HG03432 (cell line): ENCODE measurements at regions not wholly inside any gene's neighbourhood (a gene's known extent, or its start where the extent isn't known, plus 50 kb on each side); places are given as distances from the start of the nearest gene placed in this dataset.
"Not testable (repeated sequence)": the region's sequence is repeated elsewhere in the genome, so short reads cannot be mapped to it uniquely, and the experiment has no call there.

Experiments
- ATAC-seq: cut with Tn5 transposase; IDR thresholded peaks from one replicate; pipeline ENCODE4 v1.9.1; 2021; ENCODE audit warnings: mild to moderate bottlenecking, moderate library complexity; ENCODE audit not compliant: unreplicated experiment

DNA sequence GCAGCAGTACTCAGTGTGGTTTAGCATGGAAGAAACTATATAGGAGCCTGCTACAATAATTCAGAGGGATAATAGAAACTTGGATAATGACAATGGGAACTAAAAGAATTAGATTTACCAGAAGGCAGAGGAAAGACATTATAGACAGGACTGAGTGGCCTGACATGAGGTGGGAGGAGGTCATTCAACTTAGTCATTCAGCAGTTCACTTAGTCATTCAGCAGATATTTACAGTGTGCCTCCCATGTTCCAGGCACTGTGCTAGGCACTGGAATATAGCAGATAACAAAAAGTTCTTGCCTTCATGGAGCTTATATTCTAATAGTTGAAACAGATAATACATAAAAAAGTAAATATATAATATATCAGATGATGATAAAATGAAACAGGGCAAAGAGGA lies 110.9 kb upstream of the IKBKE start:
- not testable (repeated sequence) for ATAC-seq

GRCh38 chr1:206361978-206362543 lies 108.2 kb upstream of the IKBKE start:
- ATAC-seq = not testable (repeated sequence)

GRCh38 chr1:206362994-206363393 lies 107.3 kb upstream of the IKBKE start:
- not testable (repeated sequence) for ATAC-seq

GRCh38 chr1:206365271-206365670 lies 105.0 kb upstream of the IKBKE start:
- not testable (repeated sequence) for ATAC-seq

DNA sequence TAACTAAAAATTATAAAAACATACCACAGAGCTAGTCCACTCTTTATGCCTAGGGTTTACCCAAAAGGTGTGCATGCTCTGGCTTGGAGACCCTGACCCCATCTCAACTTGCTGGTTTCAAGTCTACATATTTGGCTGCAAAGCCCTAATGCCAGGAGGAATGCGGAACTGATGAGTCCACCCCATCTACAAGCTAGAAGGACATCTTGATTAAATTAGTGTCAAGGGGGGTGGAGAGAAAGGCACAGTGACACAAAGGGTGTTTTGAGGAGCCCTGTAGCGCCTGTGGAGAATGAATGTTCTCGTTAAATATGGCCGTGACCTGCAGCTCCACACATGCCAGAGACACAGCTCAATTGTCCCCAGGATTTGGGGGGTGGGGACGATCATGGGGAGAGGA lies 104.1 kb upstream of the IKBKE start:
- not testable (repeated sequence) for ATAC-seq

- ATAC-seq = not testable (repeated sequence)
Measured at GRCh38 chr1:206366772-206367171, 103.5 kb upstream of the IKBKE start.

DNA sequence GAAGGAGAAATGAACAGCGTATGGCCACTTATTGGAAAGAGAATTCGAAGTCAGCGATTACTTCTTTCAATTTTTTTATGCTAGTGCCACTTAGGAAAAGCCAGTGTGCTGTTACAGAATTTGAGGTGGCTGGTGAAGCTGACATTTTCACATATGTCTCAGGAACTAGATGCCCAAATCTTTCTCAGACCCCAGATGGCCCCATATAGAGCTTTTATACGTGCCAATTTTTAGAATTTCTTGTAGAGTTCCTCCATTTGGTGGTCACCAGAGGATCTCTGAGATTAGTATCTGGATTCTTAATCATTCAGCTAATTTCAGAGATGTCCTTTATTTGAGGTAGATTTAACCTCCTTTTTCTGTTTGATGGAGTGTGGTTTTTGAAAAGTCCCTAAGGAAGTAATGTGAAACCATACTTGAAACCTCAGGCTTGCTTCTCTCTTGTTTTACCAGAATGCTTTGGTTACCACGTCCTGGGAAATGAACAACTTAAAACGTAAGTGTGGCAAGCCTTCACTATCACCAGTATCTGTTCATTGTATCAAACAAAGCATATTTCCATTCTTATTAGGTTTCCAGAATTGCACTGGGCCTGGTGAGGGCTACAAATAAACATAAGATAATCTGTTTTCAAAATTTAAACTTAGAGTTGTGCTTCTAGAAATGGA lies 102.2 kb upstream of the IKBKE start:
- ATAC-seq = not testable (repeated sequence)

- not testable (repeated sequence) for ATAC-seq
Measured at GRCh38 chr1:206374725-206375124, 95.6 kb upstream of the IKBKE start.

- ATAC-seq = not testable (repeated sequence)
Measured at GRCh38 chr1:206375552-206375951, 94.7 kb upstream of the IKBKE start.

DNA sequence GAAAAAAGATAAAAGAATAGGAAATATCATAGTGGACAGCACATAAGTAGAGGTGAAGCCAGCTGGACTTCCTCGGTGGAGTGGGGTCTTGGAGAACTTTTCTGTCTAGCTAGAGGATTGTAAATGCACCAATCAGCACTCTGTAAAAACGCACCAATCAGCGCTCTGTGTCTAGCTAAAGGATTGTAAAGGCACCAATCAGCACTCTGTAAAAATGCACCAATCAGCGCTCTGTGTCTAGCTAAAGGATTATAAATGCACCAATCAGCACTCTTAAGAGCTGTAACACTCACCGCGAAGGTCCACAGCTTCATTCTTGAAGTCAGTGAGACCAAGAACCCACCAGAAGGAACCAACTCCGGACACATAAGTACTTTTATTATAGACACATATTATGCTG lies 91.8 kb upstream of the IKBKE start:
- not testable (repeated sequence) for ATAC-seq

- ATAC-seq = not testable (repeated sequence)
Measured at GRCh38 chr1:206379245-206379644, 91.0 kb upstream of the IKBKE start.

- ATAC-seq = not testable (repeated sequence)
Measured at GRCh38 chr1:206380163-206380790, 90.0 kb upstream of the IKBKE start.

DNA sequence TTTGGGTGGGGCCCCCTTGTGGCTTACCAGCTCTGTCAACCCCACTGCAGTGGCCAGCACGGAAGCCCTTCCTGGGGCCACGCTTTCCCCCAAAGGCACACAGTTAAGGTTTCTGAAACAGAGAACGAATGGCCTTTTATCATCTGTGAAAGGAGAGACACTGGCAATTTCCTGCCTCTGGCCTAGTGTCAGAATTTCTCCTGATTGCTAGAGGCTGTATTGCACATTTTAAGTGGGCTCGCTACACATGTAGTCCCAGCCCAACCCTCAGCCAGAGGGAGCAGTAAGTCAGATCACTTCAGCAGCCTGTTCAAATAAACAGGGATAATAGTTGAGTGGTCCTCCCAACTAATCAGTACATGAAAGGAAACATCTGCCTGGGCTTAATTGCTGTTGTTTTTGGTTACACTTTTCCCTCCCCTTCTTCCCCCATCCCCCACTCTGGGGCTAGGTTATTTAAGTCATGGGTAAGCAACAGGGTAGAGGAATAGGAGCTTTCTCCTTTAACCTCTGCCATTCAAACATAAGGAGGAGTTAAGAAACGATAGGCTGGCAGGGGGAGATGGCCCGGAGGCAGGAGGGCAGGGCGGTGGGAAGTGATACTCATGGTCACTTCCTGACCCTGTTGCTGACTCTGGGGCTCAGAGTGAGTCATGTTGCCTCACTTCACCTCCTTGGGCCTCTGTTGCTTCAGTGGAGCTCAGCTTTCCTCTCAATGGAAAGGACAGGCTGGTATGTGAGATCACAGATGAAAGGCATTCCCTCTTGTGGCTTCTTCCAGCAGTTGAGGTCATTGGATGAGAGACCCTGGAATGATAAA lies 89.3 kb upstream of the IKBKE start:
- not testable (repeated sequence) for ATAC-seq

DNA sequence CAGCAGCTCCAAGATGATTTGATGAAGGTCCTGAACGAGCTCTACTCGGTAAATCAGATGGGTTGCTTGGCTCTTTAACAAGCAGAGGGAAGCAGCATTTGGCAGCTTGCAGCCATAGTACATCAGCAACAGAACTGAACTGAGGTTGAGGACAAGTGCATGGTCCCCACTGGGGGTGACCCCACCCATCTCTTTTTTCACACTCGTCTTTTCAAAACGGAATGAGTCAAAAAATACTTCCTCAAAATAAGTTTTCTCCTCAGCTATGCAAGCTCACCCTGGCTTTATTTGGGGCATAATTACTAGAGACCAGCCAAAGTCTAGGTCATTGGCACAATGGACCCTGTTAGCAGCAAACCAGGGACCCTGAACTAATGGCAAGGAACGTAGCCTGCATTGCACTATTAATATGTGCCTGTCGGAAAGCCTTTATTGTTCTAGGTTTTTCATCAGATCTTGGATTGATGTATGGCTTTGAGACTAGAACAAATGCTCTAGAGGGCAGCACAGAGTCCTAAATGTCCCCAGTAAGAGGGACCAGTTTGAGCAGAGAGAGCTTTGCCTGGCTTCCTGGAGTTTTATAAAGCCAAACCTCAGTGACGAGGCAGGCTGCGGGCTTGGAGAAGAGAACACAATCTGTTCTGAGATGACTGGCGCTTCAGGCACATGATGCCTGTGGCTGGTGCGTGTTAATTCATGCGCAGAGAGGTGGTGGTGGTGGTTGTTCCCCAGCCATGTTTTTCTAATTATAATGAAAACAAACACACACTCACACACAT lies 86.1 kb upstream of the IKBKE start:
- peak; percentile 53 for ATAC-seq

DNA sequence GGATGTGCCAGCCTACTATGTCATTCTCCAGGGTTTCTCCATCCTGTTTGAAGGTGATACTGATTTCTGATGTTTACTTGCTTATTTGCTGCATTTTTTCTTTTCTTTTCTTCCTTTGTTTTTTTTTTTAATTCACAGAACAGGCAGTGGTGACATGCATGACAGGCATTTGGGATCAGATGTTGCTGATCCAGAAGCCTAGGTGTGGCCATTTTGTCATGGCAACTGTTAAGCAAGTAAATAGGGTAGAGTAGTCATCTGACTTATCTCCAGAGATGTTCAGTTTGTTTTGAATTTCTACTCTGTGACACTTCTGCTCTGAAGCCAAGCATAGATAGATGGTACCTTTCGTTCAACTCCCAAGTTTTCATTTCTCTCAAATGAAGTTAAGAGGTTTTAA lies 85.4 kb upstream of the IKBKE start:
- ATAC-seq = not testable (repeated sequence)

- not testable (repeated sequence) for ATAC-seq
Measured at GRCh38 chr1:206387631-206388030, 82.6 kb upstream of the IKBKE start.

DNA sequence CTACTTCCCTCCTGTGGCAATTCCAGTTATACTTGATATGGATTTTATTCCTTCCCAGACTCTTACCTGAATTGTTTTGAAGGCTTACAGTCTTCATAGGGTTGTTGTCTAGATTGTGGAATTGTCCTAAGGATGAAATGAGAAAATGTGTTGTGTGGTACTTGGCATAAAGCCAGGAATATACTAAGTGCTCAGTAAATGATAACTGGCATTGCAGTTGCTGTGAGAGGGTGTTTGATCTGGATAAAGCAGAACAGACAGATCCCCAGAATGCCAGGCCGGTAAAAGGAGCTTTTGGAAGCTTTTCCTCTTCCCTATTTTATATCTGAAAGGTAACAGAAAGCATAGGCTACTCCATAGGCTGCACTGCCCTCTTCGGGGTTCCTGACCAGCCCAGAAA lies 78.4 kb upstream of the IKBKE start:
- not testable (repeated sequence) for ATAC-seq

DNA sequence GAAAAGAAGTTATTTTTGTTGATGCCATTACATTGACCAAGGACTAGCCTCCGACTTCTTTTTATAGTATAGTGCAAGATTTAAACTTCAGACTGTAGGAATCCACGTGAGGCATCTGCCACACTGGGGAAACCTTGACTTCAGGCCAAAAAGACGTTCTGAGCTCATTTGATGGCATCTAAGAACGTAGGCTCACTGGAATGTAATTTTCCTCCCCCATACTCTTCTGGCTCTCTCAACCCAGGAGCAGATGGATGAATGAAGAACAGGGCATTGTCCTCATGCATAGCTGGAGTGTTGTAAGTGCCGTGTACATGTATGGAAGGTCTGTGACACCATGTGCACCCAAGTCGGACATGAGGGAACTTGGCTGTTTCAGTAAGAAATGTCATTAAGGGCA lies 72.8 kb upstream of the IKBKE start:
- ATAC-seq = not testable (repeated sequence)

DNA sequence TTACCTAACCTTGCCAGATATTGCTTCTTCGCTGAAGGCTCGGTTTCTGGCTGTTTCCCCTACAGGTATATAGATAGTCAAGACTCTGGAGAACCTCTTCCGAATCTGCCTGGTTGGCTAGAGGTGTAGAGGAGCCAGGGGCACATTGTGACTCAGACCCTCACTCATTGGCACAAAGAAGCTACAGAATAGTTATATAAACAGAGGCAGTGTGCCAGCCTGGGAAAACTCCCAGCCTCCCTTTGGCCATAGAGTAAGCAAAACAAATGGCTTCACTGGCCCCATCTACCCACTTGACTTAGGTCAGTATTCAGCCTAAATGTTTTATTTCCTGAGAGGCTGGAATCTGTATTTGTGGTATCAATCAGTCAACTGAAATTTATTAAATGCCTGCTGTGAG lies 72.0 kb upstream of the IKBKE start:
- ATAC-seq = not testable (repeated sequence)

DNA sequence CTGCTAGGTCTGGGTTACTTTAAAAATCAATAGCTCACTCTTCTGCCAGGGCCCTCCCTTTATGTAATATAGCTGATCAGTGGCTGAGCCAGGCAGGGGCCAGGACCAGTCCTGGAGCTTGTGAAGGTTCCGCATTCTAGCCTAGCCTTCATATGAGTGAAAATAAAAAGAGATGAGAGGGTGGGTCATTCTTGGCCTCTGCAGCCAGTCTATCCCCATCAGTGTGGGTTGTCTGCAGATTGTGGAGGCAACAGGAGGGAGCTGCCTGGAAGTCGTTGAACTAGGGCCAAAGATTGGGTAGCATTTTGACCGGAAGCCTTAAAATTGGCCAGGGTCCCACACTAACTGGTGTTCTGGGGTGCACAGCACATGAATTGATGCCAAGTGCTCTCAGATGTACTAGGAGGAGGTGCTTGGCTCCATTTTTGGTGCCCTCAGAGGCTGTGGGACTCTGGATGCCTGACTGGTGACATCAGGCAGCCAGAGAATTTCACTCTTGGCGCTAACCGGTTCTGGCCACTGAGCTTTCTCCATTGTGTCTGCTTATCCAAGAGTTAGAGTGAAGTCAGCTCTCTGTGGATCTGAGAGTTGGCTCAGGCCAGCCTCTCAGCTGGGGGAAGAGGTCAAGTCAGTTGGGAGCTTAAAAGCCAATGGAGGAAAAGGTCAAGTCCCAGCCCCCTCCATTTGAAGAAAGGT lies 66.5 kb upstream of the IKBKE start:
- ATAC-seq = not testable (repeated sequence)
